ENCODE measurements at regions not wholly inside any gene's neighbourhood (a gene's known extent, or its start where the extent isn't known, plus 50 kb on each side); places are given as distances from the start of the nearest gene placed in this dataset.

GRCh38 chr7:91346426-91346825, 82.2 kb downstream of the FZD1 start:
- POLR2A ChIA-PET, result no interaction called here
- TF ChIP-seq CTCF (IDR thresholded peaks at IDR 0.05; ENCODE audit: insufficient read depth, low read depth, low read length), result no peak
- no peak overlapping the region for H3K4me3 ChIP-seq (ENCODE audit: low read depth, low read length)
- no peak for DNase-seq (ENCODE audit: low read depth)
- CTCF ChIA-PET, result no interaction called here
- no peaks in the 10 kb centered on the region for H3K36me3 ChIP-seq (ENCODE audit: control insufficient read depth, insufficient read depth, low read length)
- H3K27me3 ChIP-seq (ENCODE audit: control insufficient read depth, insufficient read depth, low read length), result 0 out of 2 replicates have a peak, but pooled peaks cover 2% of the 10 kb centered on the region

- CTCF ChIA-PET, result no interaction called here
- TF ChIP-seq CTCF (IDR thresholded peaks at IDR 0.05; ENCODE audit: insufficient read depth, low read depth, low read length), result no peak
- POLR2A ChIA-PET, result no interaction called here
- Histone ChIP-seq H3K27me3 (ENCODE audit: control insufficient read depth, insufficient read depth, low read length) (0 out of 2 replicates have a peak, but pooled peaks cover 2% of the 10 kb centered on the region), H3K36me3 (ENCODE audit: control insufficient read depth, insufficient read depth, low read length) (no peaks in the 10 kb centered on the region), H3K4me3 (ENCODE audit: low read depth, low read length) (no peak overlapping the region)
- DNase-seq (ENCODE audit: low read depth), result no peak
Measured at GRCh38 chr7:91347290-91347689, 83.1 kb downstream of the FZD1 start.

GRCh38 chr7:91348711-91349110, 84.5 kb downstream of the FZD1 start:
- no peak overlapping the region for H3K4me3 ChIP-seq (ENCODE audit: low read depth, low read length)
- H3K36me3 ChIP-seq (ENCODE audit: control insufficient read depth, insufficient read depth, low read length), result no peaks in the 10 kb centered on the region
- DNase-seq (ENCODE audit: low read depth), result no peak
- CTCF ChIA-PET, result interaction anchor here (0.6 kb wide), 1 partner anchor 89 kb away, joined by 3 read pairs; no protein-coding TSS in a partner anchor
- TF ChIP-seq CTCF (IDR thresholded peaks at IDR 0.05; ENCODE audit: insufficient read depth, low read depth, low read length), result no peak
- POLR2A ChIA-PET, result no interaction called here
- H3K27me3 ChIP-seq (ENCODE audit: control insufficient read depth, insufficient read depth, low read length), result no peaks in the 10 kb centered on the region

- no peak overlapping the region for H3K4me3 ChIP-seq (ENCODE audit: low read depth, low read length)
- H3K27me3 ChIP-seq (ENCODE audit: control insufficient read depth, insufficient read depth, low read length), result no peaks in the 10 kb centered on the region
- no peak for DNase-seq (ENCODE audit: low read depth)
- ChIA-PET POLR2A (no interaction called here), CTCF (no interaction called here)
- no peak for TF ChIP-seq CTCF (IDR thresholded peaks at IDR 0.05; ENCODE audit: insufficient read depth, low read depth, low read length)
- H3K36me3 ChIP-seq (ENCODE audit: control insufficient read depth, insufficient read depth, low read length), result no peaks in the 10 kb centered on the region
Measured at GRCh38 chr7:91351374-91351773, 87.1 kb downstream of the FZD1 start.

- ChIA-PET CTCF (no interaction called here), POLR2A (no interaction called here)
- no peak for DNase-seq (ENCODE audit: low read depth)
- Histone ChIP-seq H3K36me3 (ENCODE audit: control insufficient read depth, insufficient read depth, low read length) (no peaks in the 10 kb centered on the region), H3K4me3 (ENCODE audit: low read depth, low read length) (no peak overlapping the region), H3K27me3 (ENCODE audit: control insufficient read depth, insufficient read depth, low read length) (no peaks in the 10 kb centered on the region)
- TF ChIP-seq CTCF (IDR thresholded peaks at IDR 0.05; ENCODE audit: insufficient read depth, low read depth, low read length), result no peak
Measured at GRCh38 chr7:91352091-91352490, 87.9 kb downstream of the FZD1 start.
